T-helper 9 cell (primary cell): ENCODE measurements at regions not wholly inside any gene's neighbourhood (a gene's known extent, or its start where the extent isn't known, plus 50 kb on each side); places are given as distances from the start of the nearest gene placed in this dataset.

Experiments
- DNase-seq: peaks from one replicate; pipeline ENCODE4 v3.0.0-alpha.2; 2020

- DNase-seq = no peak
These were observed 211.1 kb downstream of the MATN1 start for GRCh38 chr1:30511991-30512913.

- DNase-seq = no peak
These were observed 211.8 kb downstream of the MATN1 start for GRCh38 chr1:30511563-30511962.

GRCh38 chr1:30511106-30511505 is 212.3 kb downstream of the MATN1 start:
- DNase-seq = no peak

GRCh38 chr1:30509670-30510069 is 213.7 kb downstream of the MATN1 start:
- DNase-seq = no peak

GRCh38 chr1:30508611-30509010 is 214.8 kb downstream of the MATN1 start:
- DNase-seq = no peak

GRCh38 chr1:30508175-30508448 is 215.3 kb downstream of the MATN1 start:
- DNase-seq = no peak

- DNase-seq = no peak
These were observed 215.8 kb downstream of the MATN1 start for GRCh38 chr1:30507401-30508174.

GRCh38 chr1:30507016-30507312 is 216.4 kb downstream of the MATN1 start:
- DNase-seq = no peak

- no peak for DNase-seq
These were observed 216.9 kb downstream of the MATN1 start for GRCh38 chr1:30506291-30507015.

GRCh38 chr1:30505853-30506252 is 217.5 kb downstream of the MATN1 start:
- DNase-seq = no peak

- no peak for DNase-seq
These were observed 230.9 kb downstream of the MATN1 start for GRCh38 chr1:30492451-30492850.

GRCh38 chr1:30491831-30492230 is 231.6 kb downstream of the MATN1 start:
- DNase-seq = no peak

- no peak for DNase-seq
These were observed 232.8 kb downstream of the MATN1 start for GRCh38 chr1:30490554-30491053.

GRCh38 chr1:30489737-30490389 is 233.5 kb downstream of the MATN1 start:
- no peak for DNase-seq

GRCh38 chr1:30488324-30488913 is 235.0 kb downstream of the MATN1 start:
- DNase-seq = no peak

GRCh38 chr1:30487042-30487441 is 236.3 kb downstream of the MATN1 start:
- no peak for DNase-seq

GRCh38 chr1:30485072-30485471 is 238.3 kb downstream of the MATN1 start:
- DNase-seq = no peak

GRCh38 chr1:30484668-30485067 is 238.7 kb downstream of the MATN1 start:
- no peak for DNase-seq

- no peak for DNase-seq
These were observed 243.8 kb downstream of the MATN1 start for GRCh38 chr1:30479575-30479974.

- DNase-seq = no peak
These were observed 244.4 kb downstream of the MATN1 start for GRCh38 chr1:30478799-30479563.

GRCh38 chr1:30478283-30478682 is 245.1 kb downstream of the MATN1 start:
- no peak for DNase-seq

- DNase-seq = no peak
These were observed 245.8 kb downstream of the MATN1 start for GRCh38 chr1:30477588-30477987.
